LNCaP clone FGC (cell line): ENCODE measurements at regions not wholly inside any gene's neighbourhood (a gene's known extent, or its start where the extent isn't known, plus 50 kb on each side); places are given as distances from the start of the nearest gene placed in this dataset.
"Not testable (repeated sequence)": the region's sequence is repeated elsewhere in the genome, so short reads cannot be mapped to it uniquely, and the experiment has no call there.

ENCODE experiments used
- DNase-seq: peaks from one replicate; pipeline ENCODE4 v3.0.0-alpha.2; 2011; ENCODE audit warnings: low read depth
- H3K4me3 ChIP-seq: 2 replicates; pipeline ENCODE4 v1.5.1; 2011; ENCODE audit warnings: mild to moderate bottlenecking, low read depth, low read length, control low read depth
- CTCF ChIP-seq: IDR thresholded peaks from 2 replicates; pipeline ENCODE4 v1.5.1; 2012; ENCODE audit warnings: mild to moderate bottlenecking; ENCODE audit not compliant: control insufficient read depth, insufficient read depth; ENCODE audit errors: extremely low read depth

GRCh38 chr10:37733822-37734221 is 123.6 kb downstream of the ZNF248 start:
- DNase-seq: no peak
- no peak for TF ChIP-seq CTCF
- H3K4me3 ChIP-seq: no peak overlapping the region

GRCh38 chr10:37732685-37733084 is 124.7 kb downstream of the ZNF248 start:
- TF ChIP-seq CTCF: no peak
- no peak for DNase-seq
- no peak overlapping the region for H3K4me3 ChIP-seq

GRCh38 chr10:37728830-37729229 is 128.6 kb downstream of the ZNF248 start:
- no peak for TF ChIP-seq CTCF
- no peak overlapping the region for H3K4me3 ChIP-seq
- no peak for DNase-seq

GRCh38 chr10:37727491-37728352 is 129.7 kb downstream of the ZNF248 start:
- no peak overlapping the region for H3K4me3 ChIP-seq
- no peak for DNase-seq
- no peak for TF ChIP-seq CTCF

- TF ChIP-seq CTCF: no peak
- DNase-seq: no peak
- H3K4me3 ChIP-seq: no peak overlapping the region
Measured at GRCh38 chr10:37721100-37721499, 136.3 kb downstream of the ZNF248 start.

GRCh38 chr10:37718060-37718459 is 139.3 kb downstream of the ZNF248 start:
- H3K4me3 ChIP-seq, DNase-seq: not testable (repeated sequence)

GRCh38 chr10:37713642-37714041 is 143.8 kb downstream of the ZNF248 start:
- no peak for DNase-seq
- H3K4me3 ChIP-seq: no peak overlapping the region
- no peak for TF ChIP-seq CTCF
